Head of caudate nucleus (tissue), 42 donors: ENCODE measurements at regions not wholly inside any gene's neighbourhood (a gene's known extent, or its start where the extent isn't known, plus 50 kb on each side); places are given as distances from the start of the nearest gene placed in this dataset.
"Not testable (repeated sequence)": the region's sequence is repeated elsewhere in the genome, so short reads cannot be mapped to it uniquely, and the experiment has no call there.

Source experiments
- DNase-seq, 42 donors: peaks; one replicate each; pipeline versions ENCODE4 v3.0.0 to v3.0.0-alpha.2; 2020 to 2021; ENCODE audit warnings: mixed read lengths in 7 of 42
- intact Hi-C: fragments of 100-400 bp; cut with DNase I; formaldehyde crosslinking; loops from one replicate; pipeline ENCODE4 v1.15.0; 2022

DNA sequence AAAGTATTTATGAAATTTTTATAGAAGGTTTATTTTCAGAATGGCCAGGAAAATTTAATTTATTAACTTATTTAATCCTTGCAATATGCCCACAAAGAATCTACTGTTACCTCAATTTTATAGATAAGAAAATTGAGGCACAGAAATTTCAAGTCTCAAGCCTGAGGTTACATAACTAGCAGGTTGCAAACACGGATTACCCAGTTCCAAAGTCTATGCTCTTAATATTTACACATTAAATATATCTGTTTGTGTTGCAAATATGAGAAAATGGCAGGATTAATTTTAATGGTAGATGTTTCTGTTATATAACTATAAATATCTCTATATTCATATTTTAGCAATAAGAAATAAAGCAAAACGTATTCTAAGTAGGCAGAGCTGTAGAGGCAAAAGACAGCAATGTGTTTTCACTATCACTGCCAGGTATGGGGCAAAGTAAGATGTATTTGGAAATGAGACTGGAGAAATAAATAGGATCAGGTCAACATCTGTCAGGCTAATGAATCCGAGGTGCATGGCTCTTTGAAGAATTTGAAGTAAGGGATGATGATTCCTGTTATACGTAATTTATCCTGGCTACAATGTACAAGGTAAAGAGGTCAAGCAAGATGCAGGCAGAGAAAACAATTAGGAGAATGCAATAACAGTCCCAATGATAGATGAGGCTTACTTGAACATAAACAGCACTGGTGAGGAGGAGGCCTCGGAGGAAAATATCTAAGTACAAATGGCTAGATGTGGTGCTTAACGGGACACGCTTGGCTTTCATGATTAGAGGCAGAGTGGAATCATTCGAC lies 354.1 kb upstream of the VSTM2A start:
- DNase-seq: no peak
- intact Hi-C loops: no loop called here

DNA sequence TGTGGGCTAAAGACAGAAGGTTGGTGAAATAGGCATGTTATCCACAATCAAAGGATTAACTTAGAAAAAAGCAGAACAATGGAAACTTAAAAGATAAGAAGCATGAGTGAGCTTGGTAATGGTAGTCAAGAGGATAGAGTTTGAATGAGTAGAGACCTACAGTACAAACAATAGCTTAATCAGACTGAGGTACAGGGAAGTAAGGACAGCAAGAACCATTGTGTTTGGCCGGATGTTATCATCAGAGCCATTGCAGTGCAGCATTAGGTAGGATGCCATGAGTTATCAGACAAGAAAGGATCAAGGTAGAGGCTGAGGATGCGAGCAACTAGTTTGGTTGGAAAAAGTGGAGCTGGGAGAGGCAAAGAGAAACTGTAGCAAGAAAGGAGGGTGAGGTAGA lies 353.3 kb upstream of the VSTM2A start:
- intact Hi-C loops: no loop called here
- no peak for DNase-seq

DNA sequence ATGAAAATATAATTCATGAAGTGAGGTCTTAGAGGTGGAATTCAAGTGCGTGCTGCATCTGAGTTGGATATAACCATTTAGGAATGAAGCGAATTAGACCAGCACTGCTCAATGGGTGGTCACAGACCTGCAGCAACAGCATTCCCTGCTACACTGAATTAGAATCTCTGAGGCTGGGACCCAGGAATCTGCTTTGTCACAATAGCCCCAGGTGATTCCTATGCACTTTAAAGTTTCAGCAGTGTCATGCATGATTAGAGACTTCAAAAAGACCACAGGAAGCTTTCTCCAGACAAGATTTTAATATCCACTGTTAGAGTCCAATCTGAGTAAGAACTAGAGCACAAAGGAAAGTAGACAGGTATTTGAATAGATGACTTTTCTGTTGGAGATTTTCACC lies 352.8 kb upstream of the VSTM2A start:
- intact Hi-C loops: no loop called here
- DNase-seq: no peak

DNA sequence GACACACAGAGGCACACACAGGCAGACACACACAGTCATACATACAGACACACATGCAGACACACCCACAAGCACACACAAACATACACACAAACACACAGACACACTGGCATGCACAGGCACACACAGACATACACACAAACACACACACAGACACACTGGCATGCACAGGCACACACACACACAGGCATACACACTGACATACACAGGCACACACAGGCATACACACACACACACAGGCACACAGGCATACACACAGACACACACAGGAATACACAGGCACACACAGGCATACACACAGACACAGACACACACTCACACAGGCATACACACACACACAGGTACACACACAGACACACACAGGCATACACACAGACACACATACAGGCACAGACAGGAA lies 340.7 kb upstream of the VSTM2A start:
- no peak for DNase-seq
- intact Hi-C loops: no loop called here

DNA sequence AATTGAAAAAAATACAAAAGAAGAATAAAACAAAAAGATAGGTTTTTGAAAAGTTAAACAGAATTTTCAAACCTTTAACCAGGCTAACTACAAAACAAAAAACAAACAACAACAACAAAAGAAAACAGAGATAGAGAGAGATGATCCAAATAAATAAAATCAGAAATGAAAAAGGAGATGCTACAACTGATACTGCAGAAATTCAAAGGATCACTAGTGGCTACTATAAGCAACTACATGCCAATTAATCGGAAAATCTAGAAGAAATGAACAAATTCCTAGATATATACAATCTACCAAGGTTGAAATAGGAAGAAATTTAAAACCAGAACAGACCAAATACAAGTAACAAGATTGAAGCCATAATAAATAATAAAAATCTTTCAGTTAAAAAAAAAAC lies 326.8 kb upstream of the VSTM2A start:
- intact Hi-C loops: no loop called here

DNA sequence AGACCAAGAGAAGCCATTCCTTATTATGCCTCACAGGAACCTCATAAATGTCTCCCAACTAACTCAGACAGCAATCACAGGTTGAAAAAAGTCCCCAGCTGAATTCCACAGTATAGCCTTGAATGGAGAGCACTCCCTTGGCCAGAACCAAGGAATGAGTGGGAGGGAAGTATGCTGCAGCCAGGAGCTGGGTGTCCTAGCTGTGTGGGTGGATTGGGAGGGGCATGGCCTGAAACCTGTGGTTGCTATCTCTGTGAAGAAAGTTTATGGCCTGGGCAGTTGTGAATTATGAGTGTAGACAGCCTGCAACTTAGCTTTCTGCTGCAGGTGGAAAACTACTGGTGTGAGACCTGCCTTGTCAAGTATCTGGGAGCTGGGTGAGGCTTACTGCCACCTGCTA lies 316.1 kb upstream of the VSTM2A start:
- intact Hi-C loops: not testable (repeated sequence)

More for the DNA sequence above, 326.8 kb upstream of the VSTM2A start:
- no peak for DNase-seq

DNA sequence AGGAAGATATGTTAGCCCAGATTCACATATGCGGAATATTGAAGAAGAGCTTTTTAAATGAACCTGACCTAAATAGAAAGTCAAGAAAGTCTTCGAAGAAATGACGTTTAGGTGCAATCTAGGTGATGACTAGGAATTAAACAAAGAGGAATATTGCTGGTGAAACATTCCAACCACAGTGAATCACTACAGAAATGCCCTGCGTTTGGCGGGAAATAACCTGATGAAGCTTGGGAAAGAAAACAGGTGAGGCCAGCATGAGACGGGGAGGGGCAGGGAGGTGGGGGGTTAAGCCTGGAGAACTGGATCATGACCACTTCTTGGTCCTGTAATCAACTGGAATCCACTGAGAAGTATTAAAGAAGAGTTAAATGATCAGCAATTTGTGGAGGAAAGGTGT lies 299.4 kb upstream of the VSTM2A start:
- no peak for DNase-seq
- intact Hi-C loops: no loop called here

More for the DNA sequence above, 316.1 kb upstream of the VSTM2A start:
- not testable (repeated sequence) for DNase-seq

DNA sequence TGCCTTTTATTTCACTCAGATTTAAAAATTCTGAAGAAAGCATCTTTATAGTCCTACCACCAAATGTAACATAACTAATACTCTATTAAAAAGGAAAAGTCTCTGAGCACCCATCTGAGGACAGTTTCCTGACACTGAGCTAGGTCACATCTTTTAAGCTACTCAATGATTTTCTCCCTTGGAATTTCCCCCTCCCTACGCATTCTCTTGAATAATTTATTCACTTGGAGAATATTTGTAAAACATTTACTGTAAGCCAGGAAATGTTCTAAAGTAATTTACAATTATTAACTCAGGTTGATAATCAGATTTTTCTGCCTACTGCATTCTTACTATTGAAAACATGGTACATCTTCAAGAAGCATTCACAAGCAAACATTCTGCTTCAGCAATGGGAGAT lies 297.2 kb upstream of the VSTM2A start:
- DNase-seq: no peak
- intact Hi-C loops: no loop called here

DNA sequence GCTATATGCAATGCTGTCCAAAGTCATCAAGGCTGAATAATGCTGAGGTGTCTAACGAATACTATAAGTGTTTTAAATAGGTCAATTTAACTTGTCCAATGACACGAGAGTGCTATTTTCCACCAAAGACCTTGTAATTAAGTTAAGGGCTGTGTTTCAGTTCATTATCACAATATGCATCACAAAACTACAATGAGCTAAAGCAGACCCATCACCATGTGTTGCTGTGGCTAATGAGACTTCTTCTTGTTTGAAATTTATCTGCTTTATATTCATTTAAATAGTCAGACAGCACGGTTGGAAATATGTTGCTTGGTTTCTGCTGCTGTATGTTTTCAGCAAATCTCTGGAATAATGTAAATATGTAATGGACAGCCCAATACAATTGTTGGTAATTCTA lies 292.5 kb upstream of the VSTM2A start:
- intact Hi-C loops: no loop called here
- no peak for DNase-seq

DNA sequence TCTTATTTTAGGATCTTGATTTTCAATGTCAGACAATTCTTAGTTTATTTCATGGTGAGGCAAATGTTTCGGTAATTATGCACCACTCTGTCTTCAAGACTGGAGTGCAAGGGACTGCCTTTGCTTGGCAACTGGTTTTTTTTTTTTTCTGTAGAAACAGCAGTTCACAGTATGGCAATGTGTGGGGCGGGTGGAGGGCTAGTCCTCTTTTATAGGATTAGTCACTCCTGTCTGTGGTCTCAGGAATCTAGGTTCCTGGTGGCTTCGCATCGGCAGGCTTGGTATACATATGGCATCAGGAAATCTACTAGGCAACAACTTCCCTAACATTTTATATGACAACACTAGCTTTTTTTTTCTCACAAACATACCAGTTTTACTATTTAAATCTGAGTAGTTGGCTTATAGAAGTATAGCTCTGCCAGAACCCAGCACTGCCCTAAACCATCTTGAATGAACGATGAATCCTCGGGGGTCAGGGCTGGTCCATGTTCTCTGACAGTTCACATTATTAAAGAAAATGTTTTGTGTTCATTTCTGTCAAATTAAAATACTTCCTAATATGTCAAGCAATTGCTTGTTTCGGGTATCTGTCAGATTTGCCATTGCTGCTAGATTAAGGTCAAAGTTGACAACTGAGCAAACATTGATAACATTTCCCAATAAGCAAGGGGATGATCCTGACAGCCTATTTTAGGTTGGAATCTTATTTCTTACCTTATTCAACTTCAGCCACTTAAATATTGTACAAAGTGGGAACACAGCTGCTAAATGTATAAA lies 289.7 kb upstream of the VSTM2A start:
- intact Hi-C loops: no loop called here
- no peak for DNase-seq

DNA sequence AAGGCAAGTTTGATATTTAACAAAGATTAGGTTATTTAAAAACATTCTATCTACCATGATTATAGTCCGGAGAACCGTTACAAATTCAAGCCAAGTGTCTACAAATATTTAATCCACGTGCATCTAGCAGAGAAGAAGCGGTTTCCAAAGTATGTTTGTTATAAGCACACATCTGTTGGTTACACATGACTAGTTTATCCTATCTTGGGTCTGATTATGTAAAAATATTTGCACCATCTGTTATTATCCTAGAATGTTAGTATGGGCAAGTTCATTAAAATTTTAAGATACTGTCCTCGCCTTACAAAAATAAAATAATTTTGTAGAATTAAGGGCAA lies 289.2 kb upstream of the VSTM2A start:
- intact Hi-C loops: no loop called here

DNA sequence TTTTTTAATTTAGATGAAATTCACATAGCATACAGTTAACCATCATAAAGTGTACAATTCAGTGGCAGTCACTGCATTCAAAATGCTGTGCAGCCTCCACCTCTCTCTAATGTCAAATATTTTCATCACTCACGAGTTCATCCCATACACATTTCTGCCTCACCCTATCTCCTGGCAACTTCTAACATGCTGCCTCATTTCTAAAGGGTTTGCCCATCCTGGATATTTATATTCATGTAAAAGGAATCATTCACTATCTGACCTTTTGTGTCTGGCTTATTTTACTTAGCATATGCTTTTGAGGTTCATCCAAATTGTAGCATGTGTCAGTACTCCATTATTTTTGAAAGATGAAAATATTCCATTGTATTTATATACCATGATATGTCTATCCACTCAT lies 286.9 kb upstream of the VSTM2A start:
- no peak for DNase-seq
- intact Hi-C loops: no loop called here

More for the DNA sequence above, 289.2 kb upstream of the VSTM2A start:
- DNase-seq: no peak

DNA sequence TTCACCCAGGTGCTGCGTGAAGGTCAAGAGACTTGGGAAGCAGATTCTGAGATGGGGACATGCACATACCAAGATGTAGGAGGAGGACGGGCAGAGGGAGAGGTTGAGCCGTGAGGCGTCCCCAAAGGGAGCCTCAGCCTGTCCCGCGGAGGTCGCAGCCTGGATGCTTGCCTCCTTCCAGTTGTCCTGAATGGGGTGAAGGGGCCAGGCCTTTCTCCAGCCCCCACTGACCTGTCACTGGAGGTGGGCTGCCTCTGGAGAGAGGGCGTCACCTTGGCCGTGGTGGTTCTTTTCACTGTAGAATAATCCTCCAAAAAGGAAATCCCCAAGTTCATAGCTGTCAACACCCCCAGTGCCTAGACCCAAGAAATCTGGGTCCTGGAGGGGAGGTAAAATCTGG lies 283.0 kb upstream of the VSTM2A start:
- intact Hi-C loops: no loop called here
- no peak for DNase-seq

DNA sequence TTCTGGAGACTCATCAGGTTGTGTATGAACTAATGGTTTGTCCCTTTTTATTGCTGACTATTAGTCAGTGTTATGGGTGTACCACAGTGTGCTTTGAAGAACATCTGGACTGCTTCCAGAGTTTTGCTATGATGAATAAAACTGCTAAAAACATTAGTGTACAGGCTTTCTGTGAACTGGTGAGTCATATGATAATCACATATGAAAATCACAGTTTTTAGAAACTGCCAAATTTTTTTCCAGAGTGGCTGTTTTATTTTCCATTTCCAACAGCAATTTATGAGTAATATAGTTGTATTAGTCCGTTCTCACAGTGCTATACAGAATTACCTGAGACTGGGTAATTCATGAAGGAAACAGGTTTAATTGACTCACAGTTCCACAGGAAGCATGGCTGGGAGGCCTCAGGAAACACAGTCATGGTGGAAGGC lies 281.2 kb upstream of the VSTM2A start:
- no peak for DNase-seq

DNA sequence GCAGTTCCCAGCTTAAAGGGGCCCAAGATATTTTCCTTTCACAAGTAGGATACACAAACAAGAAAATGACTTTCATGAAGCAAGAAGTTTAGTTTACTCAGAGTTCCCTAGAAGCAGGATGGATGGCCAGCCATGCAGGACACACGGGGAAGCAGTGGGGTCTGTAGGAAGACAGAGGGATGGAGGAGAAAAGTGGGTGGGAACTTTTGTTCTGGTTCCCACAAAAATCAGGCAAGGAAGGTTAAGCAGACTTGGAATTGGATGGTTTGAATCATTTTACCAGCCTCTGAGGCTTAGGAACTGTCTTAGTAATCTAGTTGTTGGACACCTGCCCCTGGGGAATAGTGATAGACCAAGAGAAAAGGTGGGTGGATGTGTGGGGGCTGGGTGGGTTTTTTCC lies 263.3 kb upstream of the VSTM2A start:
- DNase-seq: no peak
- intact Hi-C loops: no loop called here

More for the DNA sequence above, 281.2 kb upstream of the VSTM2A start:
- intact Hi-C loops: no loop called here

DNA sequence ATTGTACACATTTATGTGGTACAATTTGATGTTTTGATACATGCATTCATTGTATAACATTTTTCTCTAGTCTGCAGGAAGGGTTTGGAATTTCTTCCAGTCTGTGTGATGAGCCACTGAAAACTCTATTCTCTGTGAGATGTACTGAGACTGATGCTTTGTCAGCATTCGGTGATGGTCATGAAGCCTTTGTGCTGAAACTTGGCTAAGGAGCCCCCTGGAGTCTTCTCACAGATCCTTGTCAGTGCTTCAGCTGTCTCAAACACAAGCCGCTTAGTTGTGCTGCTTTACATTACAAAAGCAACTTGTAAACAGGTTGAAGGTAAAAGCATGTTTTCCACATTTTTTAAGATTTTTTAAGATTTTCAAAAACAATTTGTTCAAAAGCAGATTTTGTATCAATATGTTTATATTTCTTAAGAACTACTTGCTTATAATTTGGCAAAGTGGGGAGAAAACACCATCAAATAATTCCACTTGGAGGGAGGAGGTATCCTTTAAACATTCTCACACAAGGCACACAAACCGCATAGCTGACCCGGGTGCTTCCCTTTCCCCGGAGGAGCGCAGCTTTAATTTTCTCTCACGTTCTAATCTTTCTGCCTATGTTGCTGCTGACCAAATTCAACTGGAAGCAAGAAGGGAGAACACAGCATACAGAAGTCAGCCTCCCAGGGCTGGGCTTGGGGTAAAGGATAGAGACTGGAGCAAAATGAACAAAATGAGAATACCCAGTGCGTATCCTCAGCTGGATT lies 249.8 kb upstream of the VSTM2A start:
- DNase-seq: peak in 3 of 42 donors; percentile 6 to 10 (median 9)
- intact Hi-C loops: no loop called here

DNA sequence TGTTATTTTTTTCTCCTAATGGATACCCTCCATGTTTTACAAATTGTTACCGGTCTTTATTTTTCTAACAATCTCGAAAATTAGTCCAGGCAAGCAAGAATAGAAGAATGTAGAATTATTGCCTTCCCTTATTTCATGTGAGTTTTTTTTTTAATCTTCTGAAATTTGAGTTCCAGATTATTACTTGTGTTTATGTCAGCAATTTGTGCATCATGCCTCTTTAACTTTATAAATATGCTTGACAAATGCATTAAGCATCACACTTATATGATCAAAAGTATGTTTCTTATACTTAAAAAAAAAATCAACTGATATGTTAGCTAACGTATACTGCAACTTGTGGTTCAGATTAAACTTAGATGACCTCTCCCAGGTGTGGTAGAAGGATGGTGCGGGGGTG lies 242.7 kb upstream of the VSTM2A start:
- intact Hi-C loops: no loop called here

DNA sequence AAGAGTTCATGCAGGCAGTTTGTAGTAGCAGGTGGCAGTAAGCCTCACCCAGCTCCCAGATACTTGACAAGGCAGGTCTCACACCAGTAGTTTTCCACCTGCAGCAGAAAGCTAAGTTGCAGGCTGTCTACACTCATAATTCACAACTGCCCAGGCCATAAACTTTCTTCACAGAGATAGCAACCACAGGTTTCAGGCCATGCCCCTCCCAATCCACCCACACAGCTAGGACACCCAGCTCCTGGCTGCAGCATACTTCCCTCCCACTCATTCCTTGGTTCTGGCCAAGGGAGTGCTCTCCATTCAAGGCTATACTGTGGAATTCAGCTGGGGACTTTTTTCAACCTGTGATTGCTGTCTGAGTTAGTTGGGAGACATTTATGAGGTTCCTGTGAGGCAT lies 226.2 kb upstream of the VSTM2A start:
- DNase-seq: not testable (repeated sequence)

More for the DNA sequence above, 242.7 kb upstream of the VSTM2A start:
- no peak for DNase-seq

DNA sequence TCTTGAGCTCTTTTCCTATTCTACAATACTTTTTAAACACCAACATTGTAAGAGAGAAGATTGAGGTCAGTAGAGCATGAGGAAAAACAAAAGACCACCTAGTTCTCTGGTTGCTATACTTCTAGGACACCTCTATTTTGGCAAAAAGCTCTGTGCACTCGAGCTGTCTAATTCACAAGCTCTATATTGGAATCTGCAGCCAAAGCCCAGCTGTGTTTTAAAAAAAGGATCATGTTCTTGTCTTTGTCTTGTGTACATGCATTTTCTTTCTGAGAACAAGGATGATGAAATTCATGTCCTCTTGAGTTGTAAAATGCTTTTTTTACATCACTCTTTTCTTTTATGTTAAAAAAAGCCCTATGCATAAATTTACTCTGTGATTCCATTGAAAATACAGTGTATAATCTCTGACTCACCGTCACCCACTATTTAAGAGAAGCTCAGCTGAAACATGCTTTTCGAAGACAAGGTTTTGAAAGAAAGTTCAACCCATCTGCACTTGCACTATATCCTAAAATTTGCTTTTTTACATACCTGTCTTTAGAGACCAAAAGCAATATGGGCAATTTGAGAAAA lies 215.5 kb upstream of the VSTM2A start:
- DNase-seq: no peak
- intact Hi-C loops: no loop called here

More for the DNA sequence above, 226.2 kb upstream of the VSTM2A start:
- intact Hi-C loops: not testable (repeated sequence)
